ENCODE measurements at regions not wholly inside any gene's neighbourhood (a gene's known extent, or its start where the extent isn't known, plus 50 kb on each side); places are given as distances from the start of the nearest gene placed in this dataset.

DNA sequence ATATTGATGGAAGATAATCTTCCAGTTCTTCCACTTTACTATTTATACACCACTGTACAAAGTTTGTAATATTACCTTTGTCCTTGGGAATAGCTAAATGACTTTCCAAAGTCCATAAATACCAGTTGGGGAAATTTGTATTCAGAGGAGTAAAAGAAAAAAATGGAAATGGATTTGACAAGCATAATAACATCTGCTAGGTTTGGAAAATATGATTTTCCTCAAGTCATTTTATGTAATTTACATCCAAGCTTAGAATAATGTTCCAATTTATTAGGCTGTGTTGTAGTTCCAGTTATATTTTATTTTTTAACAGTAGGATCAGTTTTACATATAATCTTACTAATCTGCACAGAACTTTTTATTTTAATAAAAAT lies 563.0 kb upstream of the PKDCC start:
- DNase-seq (ENCODE audit: low read depth) = no peak

GRCh38 chr2:41486948-41487347 lies 560.9 kb upstream of the PKDCC start:
- DNase-seq (ENCODE audit: low read depth) = no peak

DNA sequence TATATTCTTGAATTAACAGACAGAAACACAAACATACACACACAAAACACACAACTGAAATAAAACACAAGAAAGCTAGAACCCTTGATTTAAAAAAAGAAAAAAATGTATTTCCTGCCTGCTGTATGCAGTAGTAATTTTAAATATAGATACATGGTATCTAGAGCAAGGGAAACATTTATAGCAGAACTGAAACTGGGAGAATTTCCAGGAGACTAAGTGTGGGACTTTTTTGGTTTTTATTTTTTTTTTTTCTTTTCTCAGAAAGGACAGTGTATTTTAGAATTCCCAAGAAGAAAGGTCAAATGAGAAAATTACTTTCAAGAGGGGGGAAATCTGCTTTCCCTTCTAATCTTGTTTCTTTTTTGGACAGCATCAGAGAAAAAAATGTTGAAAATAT lies 558.9 kb upstream of the PKDCC start:
- DNase-seq (ENCODE audit: low read depth) = no peak

GRCh38 chr2:41489638-41490037 lies 558.2 kb upstream of the PKDCC start:
- no peak for DNase-seq (ENCODE audit: low read depth)

DNA sequence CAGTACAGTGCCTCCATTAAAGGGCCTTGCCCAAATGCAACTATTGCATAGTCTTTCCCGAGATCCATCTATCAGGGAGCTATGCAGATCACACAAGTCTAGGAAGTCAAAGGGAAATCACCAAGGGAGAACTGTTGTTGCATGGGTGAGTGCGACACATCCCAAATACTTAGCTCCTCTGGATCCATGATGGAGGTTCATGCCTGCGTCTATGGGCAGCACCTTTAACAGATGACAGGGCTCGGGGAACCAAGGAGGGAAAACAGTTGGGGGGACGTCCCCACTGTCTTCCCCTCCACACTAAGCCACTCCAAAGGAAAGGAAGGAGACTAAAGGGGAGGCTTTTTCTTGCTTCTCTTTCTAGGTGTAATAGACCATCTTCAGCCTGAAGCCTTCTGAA lies 552.8 kb upstream of the PKDCC start:
- DNase-seq (ENCODE audit: low read depth) = no peak

GRCh38 chr2:41496908-41497307 lies 550.9 kb upstream of the PKDCC start:
- DNase-seq (ENCODE audit: low read depth) = no peak

DNA sequence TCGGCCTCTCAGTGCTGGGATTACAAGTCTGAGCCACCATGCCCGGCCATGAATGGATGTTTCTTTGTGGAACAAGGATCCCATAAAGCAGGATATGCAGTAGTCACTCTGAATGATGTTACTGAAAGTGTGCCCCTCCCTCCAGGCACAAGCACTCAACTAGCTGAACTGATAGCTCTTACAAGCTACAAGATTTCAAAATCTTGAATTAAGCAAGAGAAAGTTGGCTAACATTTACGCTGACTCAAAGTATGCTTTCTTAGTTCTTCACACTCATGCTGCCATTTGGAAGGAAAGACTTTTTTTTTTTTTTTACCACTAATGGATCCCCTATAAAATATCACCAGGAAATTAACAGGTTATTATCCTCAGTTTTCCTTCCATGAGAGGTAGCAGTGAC lies 549.0 kb upstream of the PKDCC start:
- DNase-seq (ENCODE audit: low read depth) = no peak

- DNase-seq (ENCODE audit: low read depth) = no peak
Measured at GRCh38 chr2:41500895-41501294, 546.9 kb upstream of the PKDCC start.

DNA sequence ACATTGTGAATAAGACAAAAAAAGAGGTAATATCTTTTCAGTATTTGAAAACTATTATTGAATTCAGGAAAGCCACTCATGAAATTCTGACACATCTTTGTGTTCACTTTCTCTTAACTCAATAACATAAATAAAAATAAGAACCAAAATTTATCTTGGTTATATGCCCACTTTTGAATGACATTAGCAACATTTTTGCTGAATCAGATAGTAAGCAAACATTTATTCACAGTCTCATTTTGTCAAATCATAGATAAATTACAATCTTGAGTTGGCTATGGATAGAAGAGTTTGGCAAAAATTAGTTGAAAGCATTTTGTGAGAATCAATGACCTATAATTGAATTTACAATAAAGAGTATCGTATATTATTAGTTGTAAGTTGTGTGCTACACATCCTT lies 545.1 kb upstream of the PKDCC start:
- no peak for DNase-seq (ENCODE audit: low read depth)

- no peak for DNase-seq (ENCODE audit: low read depth)
Measured at GRCh38 chr2:41504532-41504931, 543.3 kb upstream of the PKDCC start.

DNA sequence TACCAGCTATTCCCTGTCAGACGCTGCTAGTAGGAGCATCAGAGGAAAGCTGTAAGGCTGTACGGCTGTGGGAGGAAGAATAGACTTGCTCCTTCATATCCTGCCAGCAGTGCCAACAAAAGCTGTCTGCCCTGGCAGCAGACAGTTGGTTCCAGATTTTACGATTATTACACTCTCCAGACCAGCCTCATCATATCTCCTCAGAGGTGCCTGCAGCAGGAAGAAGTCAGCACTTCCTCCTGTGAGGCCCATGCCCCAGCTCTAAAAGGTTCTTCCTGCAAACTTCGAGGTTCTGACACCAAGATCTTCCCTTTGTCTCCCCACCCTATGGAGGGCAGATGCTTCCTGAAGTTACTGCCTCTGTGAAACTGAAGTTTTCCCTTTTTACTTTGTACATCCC lies 537.7 kb upstream of the PKDCC start:
- no peak for DNase-seq (ENCODE audit: low read depth)

DNA sequence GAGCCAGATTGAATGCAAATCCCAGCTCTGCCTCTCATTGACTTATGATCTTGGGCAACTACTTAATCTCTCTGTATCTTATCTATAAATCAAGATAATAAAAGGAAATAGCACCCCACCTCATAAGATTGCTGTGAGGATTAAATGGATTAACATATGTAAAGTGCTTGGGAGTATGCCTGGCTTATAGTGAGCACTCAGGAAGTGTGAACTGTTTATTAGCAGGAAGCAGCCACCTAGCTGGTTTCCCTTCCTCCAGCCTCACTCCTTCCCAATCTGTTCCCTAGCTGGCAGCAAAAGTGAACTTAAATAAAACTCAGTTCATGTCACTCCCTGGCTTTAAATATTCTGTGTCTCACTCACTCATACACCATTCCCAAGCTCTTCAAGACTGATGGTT lies 526.6 kb upstream of the PKDCC start:
- DNase-seq (ENCODE audit: low read depth) = no peak

- DNase-seq (ENCODE audit: low read depth) = no peak
Measured at GRCh38 chr2:41527525-41528323, 520.1 kb upstream of the PKDCC start.

GRCh38 chr2:41535575-41535974 lies 512.2 kb upstream of the PKDCC start:
- no peak for DNase-seq (ENCODE audit: low read depth)

GRCh38 chr2:41540272-41540998 lies 507.4 kb upstream of the PKDCC start:
- DNase-seq (ENCODE audit: low read depth) = no peak

GRCh38 chr2:41543726-41544125 lies 504.1 kb upstream of the PKDCC start:
- DNase-seq (ENCODE audit: low read depth) = no peak

DNA sequence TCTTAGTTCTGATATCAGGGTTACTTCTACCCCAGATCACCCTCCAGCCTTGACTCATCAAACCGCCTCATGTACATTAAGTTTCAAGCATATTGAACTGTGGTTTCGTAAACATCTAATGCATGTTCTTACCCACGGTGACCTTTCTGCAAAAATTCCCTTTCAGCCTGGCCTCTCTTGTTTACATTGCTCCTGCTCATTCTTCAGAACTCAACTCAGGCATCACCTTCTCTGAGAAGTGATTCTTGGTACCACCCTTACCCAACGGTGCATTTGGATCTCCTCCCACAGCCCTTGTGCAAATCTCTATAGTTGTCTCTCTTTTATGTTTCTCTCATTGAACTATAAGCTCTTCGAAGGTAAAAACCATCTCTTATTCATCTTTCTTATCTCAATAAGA lies 503.1 kb upstream of the PKDCC start:
- no peak for DNase-seq (ENCODE audit: low read depth)

GRCh38 chr2:41546031-41546430 lies 501.8 kb upstream of the PKDCC start:
- no peak for DNase-seq (ENCODE audit: low read depth)

DNA sequence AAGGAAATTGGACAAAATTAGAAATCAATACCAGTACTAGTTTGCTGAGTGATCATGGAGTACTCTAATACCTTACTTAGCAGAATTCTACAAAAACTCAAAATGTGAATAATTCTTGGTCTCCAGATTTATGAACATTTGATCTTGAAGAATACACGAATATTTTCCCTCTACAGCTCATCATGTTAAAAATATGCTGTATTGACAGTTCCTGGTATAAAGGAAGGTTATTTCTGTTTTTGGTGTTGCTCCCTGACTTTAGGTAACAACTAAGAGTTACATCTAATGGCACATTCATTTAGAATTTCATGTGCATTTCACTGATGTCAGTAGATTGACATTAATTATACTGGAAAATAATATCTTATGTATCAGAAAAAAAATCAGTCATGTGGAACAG lies 479.2 kb upstream of the PKDCC start:
- DNase-seq (ENCODE audit: low read depth) = no peak

GRCh38 chr2:41572154-41572553 lies 475.7 kb upstream of the PKDCC start:
- no peak for DNase-seq (ENCODE audit: low read depth)

- no peak for DNase-seq (ENCODE audit: low read depth)
Measured at GRCh38 chr2:41576423-41576822, 471.4 kb upstream of the PKDCC start.

- DNase-seq (ENCODE audit: low read depth) = no peak
Measured at GRCh38 chr2:41579806-41580205, 468.0 kb upstream of the PKDCC start.

- no peak for DNase-seq (ENCODE audit: low read depth)
Measured at GRCh38 chr2:41580806-41581205, 467.0 kb upstream of the PKDCC start.

GRCh38 chr2:41595240-41595639 lies 452.6 kb upstream of the PKDCC start:
- DNase-seq (ENCODE audit: low read depth) = no peak
